ENCODE measurements at regions not wholly inside any gene's neighbourhood (a gene's known extent, or its start where the extent isn't known, plus 50 kb on each side); places are given as distances from the start of the nearest gene placed in this dataset.
A peak's percentile ranks its signal among the peaks of the same experiment; 100 is the strongest.

DNA sequence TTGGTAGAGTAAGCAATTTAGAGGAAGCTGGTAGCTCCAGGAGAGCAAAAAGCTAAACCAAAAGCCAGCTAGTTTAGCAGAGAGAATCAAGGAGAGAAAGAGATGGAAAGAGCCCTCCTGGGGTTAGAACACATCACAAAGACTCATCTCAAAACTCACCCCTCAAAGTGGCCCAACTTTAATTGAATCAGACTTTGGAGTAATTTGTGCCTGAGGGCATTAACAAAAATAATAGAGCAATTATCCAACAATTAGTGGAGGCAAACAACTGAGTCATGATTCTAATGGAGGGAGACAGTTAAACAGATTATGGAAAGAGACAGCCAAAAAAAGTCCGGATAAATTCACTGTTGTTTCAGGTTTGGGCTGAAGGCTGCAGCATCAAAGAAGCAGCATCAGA lies 417.4 kb downstream of the KCNJ3 start:
- no peaks in the 10 kb centered on the region for H3F3A ChIP-seq (replicated peaks; ENCODE audit: low read depth)
- H3K36me3 ChIP-seq (ENCODE audit: insufficient read depth): no peaks in the 10 kb centered on the region
- TF ChIP-seq, protein P1, sequence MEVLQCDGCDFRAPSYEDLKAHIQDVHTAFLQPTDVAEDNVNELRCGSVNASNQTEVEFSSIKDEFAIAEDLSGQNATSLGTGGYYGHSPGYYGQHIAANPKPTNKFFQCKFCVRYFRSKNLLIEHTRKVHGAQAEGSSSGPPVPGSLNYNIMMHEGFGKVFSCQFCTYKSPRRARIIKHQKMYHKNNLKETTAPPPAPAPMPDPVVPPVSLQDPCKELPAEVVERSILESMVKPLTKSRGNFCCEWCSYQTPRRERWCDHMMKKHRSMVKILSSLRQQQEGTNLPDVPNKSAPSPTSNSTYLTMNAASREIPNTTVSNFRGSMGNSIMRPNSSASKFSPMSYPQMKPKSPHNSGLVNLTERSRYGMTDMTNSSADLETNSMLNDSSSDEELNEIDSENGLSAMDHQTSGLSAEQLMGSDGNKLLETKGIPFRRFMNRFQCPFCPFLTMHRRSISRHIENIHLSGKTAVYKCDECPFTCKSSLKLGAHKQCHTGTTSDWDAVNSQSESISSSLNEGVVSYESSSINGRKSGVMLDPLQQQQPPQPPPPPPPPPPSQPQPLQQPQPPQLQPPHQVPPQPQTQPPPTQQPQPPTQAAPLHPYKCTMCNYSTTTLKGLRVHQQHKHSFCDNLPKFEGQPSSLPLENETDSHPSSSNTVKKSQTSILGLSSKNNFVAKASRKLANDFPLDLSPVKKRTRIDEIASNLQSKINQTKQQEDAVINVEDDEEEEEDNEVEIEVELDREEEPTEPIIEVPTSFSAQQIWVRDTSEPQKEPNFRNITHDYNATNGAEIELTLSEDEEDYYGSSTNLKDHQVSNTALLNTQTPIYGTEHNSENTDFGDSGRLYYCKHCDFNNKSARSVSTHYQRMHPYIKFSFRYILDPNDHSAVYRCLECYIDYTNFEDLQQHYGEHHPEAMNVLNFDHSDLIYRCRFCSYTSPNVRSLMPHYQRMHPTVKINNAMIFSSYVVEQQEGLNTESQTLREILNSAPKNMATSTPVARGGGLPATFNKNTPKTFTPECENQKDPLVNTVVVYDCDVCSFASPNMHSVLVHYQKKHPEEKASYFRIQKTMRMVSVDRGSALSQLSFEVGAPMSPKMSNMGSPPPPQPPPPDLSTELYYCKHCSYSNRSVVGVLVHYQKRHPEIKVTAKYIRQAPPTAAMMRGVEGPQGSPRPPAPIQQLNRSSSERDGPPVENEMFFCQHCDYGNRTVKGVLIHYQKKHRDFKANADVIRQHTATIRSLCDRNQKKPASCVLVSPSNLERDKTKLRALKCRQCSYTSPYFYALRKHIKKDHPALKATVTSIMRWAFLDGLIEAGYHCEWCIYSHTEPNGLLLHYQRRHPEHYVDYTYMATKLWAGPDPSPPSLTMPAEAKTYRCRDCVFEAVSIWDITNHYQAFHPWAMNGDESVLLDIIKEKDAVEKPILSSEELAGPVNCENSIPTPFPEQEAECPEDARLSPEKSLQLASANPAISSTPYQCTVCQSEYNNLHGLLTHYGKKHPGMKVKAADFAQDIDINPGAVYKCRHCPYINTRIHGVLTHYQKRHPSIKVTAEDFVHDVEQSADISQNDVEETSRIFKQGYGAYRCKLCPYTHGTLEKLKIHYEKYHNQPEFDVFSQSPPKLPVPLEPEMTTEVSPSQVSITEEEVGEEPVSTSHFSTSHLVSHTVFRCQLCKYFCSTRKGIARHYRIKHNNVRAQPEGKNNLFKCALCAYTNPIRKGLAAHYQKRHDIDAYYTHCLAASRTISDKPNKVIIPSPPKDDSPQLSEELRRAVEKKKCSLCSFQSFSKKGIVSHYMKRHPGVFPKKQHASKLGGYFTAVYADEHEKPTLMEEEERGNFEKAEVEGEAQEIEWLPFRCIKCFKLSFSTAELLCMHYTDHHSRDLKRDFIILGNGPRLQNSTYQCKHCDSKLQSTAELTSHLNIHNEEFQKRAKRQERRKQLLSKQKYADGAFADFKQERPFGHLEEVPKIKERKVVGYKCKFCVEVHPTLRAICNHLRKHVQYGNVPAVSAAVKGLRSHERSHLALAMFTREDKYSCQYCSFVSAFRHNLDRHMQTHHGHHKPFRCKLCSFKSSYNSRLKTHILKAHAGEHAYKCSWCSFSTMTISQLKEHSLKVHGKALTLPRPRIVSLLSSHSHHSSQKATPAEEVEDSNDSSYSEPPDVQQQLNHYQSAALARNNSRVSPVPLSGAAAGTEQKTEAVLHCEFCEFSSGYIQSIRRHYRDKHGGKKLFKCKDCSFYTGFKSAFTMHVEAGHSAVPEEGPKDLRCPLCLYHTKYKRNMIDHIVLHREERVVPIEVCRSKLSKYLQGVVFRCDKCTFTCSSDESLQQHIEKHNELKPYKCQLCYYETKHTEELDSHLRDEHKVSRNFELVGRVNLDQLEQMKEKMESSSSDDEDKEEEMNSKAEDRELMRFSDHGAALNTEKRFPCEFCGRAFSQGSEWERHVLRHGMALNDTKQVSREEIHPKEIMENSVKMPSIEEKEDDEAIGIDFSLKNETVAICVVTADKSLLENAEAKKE (CRISPR knock-in tag; IDR thresholded peaks at IDR 0.05): no peak
- no peak for TF ChIP-seq JUNB (IDR thresholded peaks at IDR 0.05; ENCODE audit: unreplicated experiment)
- TF ChIP-seq, protein P2, sequence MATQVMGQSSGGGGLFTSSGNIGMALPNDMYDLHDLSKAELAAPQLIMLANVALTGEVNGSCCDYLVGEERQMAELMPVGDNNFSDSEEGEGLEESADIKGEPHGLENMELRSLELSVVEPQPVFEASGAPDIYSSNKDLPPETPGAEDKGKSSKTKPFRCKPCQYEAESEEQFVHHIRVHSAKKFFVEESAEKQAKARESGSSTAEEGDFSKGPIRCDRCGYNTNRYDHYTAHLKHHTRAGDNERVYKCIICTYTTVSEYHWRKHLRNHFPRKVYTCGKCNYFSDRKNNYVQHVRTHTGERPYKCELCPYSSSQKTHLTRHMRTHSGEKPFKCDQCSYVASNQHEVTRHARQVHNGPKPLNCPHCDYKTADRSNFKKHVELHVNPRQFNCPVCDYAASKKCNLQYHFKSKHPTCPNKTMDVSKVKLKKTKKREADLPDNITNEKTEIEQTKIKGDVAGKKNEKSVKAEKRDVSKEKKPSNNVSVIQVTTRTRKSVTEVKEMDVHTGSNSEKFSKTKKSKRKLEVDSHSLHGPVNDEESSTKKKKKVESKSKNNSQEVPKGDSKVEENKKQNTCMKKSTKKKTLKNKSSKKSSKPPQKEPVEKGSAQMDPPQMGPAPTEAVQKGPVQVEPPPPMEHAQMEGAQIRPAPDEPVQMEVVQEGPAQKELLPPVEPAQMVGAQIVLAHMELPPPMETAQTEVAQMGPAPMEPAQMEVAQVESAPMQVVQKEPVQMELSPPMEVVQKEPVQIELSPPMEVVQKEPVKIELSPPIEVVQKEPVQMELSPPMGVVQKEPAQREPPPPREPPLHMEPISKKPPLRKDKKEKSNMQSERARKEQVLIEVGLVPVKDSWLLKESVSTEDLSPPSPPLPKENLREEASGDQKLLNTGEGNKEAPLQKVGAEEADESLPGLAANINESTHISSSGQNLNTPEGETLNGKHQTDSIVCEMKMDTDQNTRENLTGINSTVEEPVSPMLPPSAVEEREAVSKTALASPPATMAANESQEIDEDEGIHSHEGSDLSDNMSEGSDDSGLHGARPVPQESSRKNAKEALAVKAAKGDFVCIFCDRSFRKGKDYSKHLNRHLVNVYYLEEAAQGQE (IDR thresholded peaks at IDR 0.05; ENCODE audit: unreplicated experiment): no peak
- H3K4me3 Mint-ChIP-seq: no peak overlapping the region
- DNase-seq (ENCODE audit: low spot score) (no peak), ATAC-seq (no peak)
- no peak overlapping the region for H3K4me2 ChIP-seq
- H3K27ac ChIP-seq (ENCODE audit: low read depth): no peak overlapping the region
- peak overlapping the region; percentile 35; the same call in 1 of the 2 replicates for H2AFZ ChIP-seq
- no peak overlapping the region for H3K4me3 ChIP-seq
- H3K27ac Mint-ChIP-seq: no peak overlapping the region
- H3K9me2 ChIP-seq (ENCODE audit: insufficient read depth): no peaks in the 10 kb centered on the region; the same call in 1 of the 2 replicates
- no peaks in the 10 kb centered on the region for H4K20me1 ChIP-seq (replicated peaks; ENCODE audit: insufficient read depth)
- no peaks in the 10 kb centered on the region for H3K27me3 Mint-ChIP-seq (ENCODE audit: insufficient read depth, low read depth, poor library complexity)
- no peaks in the 10 kb centered on the region for H3K36me3 Mint-ChIP-seq (ENCODE audit: low read depth)
- no peaks in the 10 kb centered on the region for H3K27me3 ChIP-seq (ENCODE audit: insufficient read depth)
- no peaks in the 10 kb centered on the region for H3K79me2 ChIP-seq (replicated peaks; ENCODE audit: insufficient read depth)
- no peaks in the 10 kb centered on the region for H3K9me3 Mint-ChIP-seq
- no peaks in the 10 kb centered on the region for H3K4me1 Mint-ChIP-seq
- no peaks in the 10 kb centered on the region for H3K4me1 ChIP-seq (ENCODE audit: insufficient read depth)

Measured in GM23338 (cell line).